ENCODE measurements at regions not wholly inside any gene's neighbourhood (a gene's known extent, or its start where the extent isn't known, plus 50 kb on each side); places are given as distances from the start of the nearest gene placed in this dataset.
"Not testable (repeated sequence)": the region's sequence is repeated elsewhere in the genome, so short reads cannot be mapped to it uniquely, and the experiment has no call there.

DNA sequence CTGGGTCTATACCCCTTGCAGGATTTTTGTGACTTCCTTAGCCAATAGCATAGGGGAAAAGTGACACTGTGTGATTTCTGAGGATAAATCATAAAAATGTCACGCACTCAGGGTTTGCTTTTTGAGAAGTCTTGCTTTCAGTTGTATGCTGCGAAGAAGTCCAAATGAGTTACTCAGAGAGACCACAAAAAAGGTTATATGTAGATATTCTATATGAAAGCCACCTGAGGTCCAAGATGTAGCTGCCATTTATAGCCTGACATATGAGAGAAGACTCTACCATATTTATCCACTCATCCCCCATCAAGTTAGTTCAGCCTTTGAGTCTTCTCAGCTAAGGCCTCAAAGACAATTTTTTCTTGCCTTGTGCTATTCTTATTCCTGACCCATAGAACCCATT lies 488.3 kb upstream of the MAP2 start:
- DNase-seq (ENCODE audit: low spot score) = no peak

DNA sequence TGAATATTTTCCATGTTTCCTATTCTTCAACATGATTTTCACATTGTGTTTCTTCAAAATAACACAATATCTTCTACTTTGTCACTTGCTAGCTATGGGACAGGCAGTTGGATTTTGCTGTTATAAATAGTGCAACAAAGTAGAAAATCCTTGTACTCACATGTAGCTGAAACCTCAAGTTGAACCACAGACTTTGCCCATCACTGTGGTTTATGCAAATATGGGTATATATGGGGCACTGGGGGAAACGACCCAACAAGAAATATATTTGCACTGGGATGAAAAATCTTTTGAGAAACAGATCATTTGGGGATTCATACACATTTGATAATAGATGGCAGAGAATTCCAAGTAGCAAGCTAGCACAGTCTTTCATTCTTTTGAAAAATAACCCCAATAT lies 486.3 kb upstream of the MAP2 start:
- DNase-seq (ENCODE audit: low spot score) = no peak

GRCh38 chr2:208939852-208940251 lies 484.0 kb upstream of the MAP2 start:
- no peak for DNase-seq (ENCODE audit: low spot score)

GRCh38 chr2:208945719-208946256 lies 478.1 kb upstream of the MAP2 start:
- no peak for DNase-seq (ENCODE audit: low spot score)

- DNase-seq (ENCODE audit: low spot score) = no peak
These were observed 475.8 kb upstream of the MAP2 start for GRCh38 chr2:208948073-208948472.

GRCh38 chr2:208970070-208970469 lies 453.8 kb upstream of the MAP2 start:
- DNase-seq (ENCODE audit: low spot score) = no peak

- no peak for DNase-seq (ENCODE audit: low spot score)
These were observed 446.3 kb upstream of the MAP2 start for GRCh38 chr2:208977582-208977981.

GRCh38 chr2:208978946-208979345 lies 444.9 kb upstream of the MAP2 start:
- DNase-seq (ENCODE audit: low spot score) = no peak

GRCh38 chr2:208980321-208980720 lies 443.5 kb upstream of the MAP2 start:
- no peak for DNase-seq (ENCODE audit: low spot score)

- DNase-seq (ENCODE audit: low spot score) = no peak
These were observed 441.0 kb upstream of the MAP2 start for GRCh38 chr2:208982831-208983230.

GRCh38 chr2:208983486-208983885 lies 440.4 kb upstream of the MAP2 start:
- DNase-seq (ENCODE audit: low spot score) = no peak

GRCh38 chr2:208984376-208985090 lies 439.3 kb upstream of the MAP2 start:
- DNase-seq (ENCODE audit: low spot score) = no peak

GRCh38 chr2:208985644-208986043 lies 438.2 kb upstream of the MAP2 start:
- DNase-seq (ENCODE audit: low spot score) = no peak

DNA sequence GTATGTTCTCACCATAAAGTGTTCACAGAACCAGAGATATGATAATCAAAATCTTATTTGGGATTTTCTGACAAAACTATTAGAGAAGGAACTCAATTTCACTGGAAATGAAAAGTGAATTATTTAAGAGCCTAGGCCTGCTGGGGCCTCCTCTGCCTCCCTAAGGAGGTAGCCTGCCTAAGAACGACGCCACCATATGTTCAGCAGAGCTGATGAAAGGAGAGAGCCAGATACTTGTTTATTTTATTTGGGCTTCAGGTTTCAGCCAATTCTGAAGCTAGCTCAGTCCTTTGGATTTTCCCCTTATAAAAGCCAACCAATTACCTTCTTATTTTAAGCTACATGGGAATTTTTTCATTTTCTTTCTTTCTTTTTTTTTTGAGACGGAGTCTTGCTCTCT lies 433.1 kb upstream of the MAP2 start:
- DNase-seq (ENCODE audit: low spot score) = no peak

DNA sequence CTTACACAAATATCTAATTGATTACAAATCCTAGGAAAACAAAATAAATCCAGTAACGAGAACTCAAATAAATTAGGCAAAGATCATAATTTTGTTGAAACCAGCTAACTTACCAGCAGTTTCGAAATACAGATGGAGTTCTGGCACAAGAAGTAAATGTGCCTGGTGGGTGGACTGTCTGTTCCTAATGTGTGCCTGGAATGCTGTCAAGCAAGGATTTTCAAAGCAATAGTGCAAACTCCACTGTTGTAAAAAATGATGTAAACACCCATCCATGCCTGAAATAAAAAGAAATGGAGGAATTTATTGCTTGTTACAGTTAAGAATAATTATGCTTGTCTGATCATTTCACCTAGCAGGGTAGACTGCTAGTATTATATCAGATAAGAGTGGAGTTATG lies 423.9 kb upstream of the MAP2 start:
- no peak for DNase-seq (ENCODE audit: low spot score)

GRCh38 chr2:209002054-209002453 lies 421.8 kb upstream of the MAP2 start:
- no peak for DNase-seq (ENCODE audit: low spot score)

GRCh38 chr2:209005371-209005770 lies 418.5 kb upstream of the MAP2 start:
- DNase-seq (ENCODE audit: low spot score) = no peak

DNA sequence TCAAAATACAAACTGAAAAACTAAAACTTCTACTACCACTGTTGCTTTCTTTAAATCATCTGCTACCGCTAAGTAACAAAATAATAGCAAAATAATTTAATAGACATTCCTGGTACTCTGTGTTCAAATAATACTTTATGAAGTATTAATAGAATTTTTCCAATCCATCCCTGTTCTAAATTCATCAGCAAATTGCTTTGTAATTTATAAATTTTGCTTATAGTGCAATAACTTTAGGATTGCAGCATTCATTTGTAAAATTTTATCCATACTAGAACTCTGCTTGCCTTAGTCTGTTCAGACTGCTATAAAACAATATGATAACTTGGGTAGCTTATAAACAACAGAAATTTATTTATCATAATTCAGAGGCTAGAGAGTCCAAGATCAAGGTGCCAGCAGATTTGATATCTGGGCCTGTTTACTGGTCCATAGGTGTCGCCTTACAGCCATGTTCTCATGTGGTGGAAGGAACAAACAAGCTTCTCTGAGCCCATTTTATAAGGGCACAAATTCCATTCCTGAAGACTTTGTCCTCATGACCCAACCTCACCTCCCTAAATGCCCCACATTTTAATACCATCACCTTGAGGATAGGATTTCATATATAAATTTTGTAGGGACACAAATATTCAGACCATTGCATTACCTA lies 415.1 kb upstream of the MAP2 start:
- DNase-seq (ENCODE audit: low spot score) = no peak

- DNase-seq (ENCODE audit: low spot score) = not testable (repeated sequence)
These were observed 405.2 kb upstream of the MAP2 start for GRCh38 chr2:209018633-209019032.

- no peak for DNase-seq (ENCODE audit: low spot score)
These were observed 394.6 kb upstream of the MAP2 start for GRCh38 chr2:209029249-209029648.

- DNase-seq (ENCODE audit: low spot score) = no peak
These were observed 379.5 kb upstream of the MAP2 start for GRCh38 chr2:209044307-209044706.

DNA sequence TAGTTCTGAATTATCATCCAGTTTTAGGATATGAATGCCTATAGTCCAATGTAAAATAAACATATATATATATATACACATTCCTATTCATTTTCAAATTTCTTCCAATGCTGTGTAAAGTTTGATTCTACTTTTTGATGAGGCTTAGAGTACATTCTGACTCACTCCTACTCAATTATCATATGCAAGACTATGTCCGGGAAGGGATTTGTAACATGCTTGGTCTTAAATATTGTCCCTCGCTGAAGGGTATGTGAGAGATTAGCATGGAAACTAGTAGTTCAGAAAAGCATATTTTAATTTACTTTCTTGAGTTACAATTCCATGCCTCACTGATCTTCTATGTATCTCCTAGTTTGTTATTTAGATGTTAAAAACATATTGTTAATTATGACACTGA lies 377.7 kb upstream of the MAP2 start:
- no peak for DNase-seq (ENCODE audit: low spot score)

DNA sequence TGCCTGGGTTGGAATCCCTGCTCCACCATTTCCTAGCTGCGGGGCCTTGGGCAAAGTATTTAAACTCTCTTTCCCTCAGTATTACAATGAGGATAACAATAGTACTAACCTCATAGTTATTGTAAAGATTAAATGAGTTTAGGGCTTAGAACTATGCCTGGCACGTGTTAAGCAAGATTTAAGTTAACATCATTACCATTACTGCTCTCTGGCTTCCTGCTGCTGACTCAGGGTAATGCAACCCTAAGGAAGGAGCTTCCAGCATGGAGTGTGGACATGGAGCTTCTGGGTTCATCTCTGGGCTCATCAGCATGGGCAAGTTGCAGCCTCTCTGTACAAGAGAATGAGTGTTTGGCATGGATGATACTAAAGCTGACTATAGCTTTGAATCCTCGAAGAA lies 374.2 kb upstream of the MAP2 start:
- DNase-seq (ENCODE audit: low spot score) = no peak

- DNase-seq (ENCODE audit: low spot score) = no peak
These were observed 361.6 kb upstream of the MAP2 start for GRCh38 chr2:209062210-209062609.
